HCT116 (cell line): ENCODE measurements at regions not wholly inside any gene's neighbourhood (a gene's known extent, or its start where the extent isn't known, plus 50 kb on each side); places are given as distances from the start of the nearest gene placed in this dataset.
"Not testable (repeated sequence)": the region's sequence is repeated elsewhere in the genome, so short reads cannot be mapped to it uniquely, and the experiment has no call there.

Source experiments
- ATAC-seq: fragments of 200-7000 bp; cut with Tn5 transposase; 2 replicates; pipeline ENCODE4 v1.9.1; 2020; ENCODE audit warnings: mild to moderate bottlenecking, moderate library complexity
- BruUV-seq: library from RNA; stranded (reverse); fragments of 400-500 nt; replicated peaks from 2 replicates; lab custom pipeline; 2021; lab: Mats Ljungman, UMichigan
- CTCF ChIA-PET: fragments of 300-600 bp; sonication (Branson Sonifier 250); formaldehyde crosslinking; loops from one replicate; lab custom pipeline; 2021; ENCODE audit warnings: antibody characterized with exemption; lab: Charles Lee
- POLR2A ChIA-PET: fragments of 300-600, 350-600 bp; sonication (Branson Sonifier 250); formaldehyde crosslinking; loops from one replicate; lab custom pipeline; 2021; ENCODE audit warnings: antibody characterized with exemption; lab: Charles Lee
- RAD21 ChIA-PET, 2 experiments: fragments of 300-600 bp; sonication (Branson Sonifier 250); formaldehyde crosslinking; loops; one replicate each; lab custom pipeline; 2023; ENCODE audit warnings: low total read pairs in 2 of 2; ENCODE audit not compliant: uncharacterized antibody in 2 of 2, unreplicated experiment in 2 of 2, low non-redundant PET in 1 of 2; lab: Charles Lee
- DNase-seq: peaks from one replicate; pipeline ENCODE4 v3.0.0-alpha.2; 2010; ENCODE audit warnings: low read depth, low spot score
- H2AFZ ChIP-seq: fragments of 200-600 bp; shearing (Covaris generic), sonication (generic); 2 replicates; pipeline ENCODE4 v1.6.1; 2017; ENCODE audit warnings: low read depth, mixed run types, mixed read lengths, antibody characterized with exemption, low read length; ENCODE audit not compliant: poor library complexity, severe bottlenecking
- H3K27ac ChIP-seq: 2 replicates; pipeline ENCODE4 v1.5.1; 2012; ENCODE audit warnings: low read depth, low read length
- H3K27me3 ChIP-seq: fragments of 200-600 bp; sonication (generic); 2 replicates; pipeline ENCODE4 v1.6.1; 2016; ENCODE audit warnings: mixed run types, low read length, mixed read lengths; ENCODE audit not compliant: insufficient read depth
- H3K36me3 ChIP-seq, 2 experiments: fragments of 200-500 bp in 1 of 2; fragments of 200-600 bp in 1 of 2; sonication (Bioruptor generic) in 1 of 2; sonication (generic) in 1 of 2; 2 replicates each; pipeline versions ENCODE4 v1.5.1 to v1.6.1; 2014 to 2016; ENCODE audit warnings: low read length in 2 of 2, inconsistent platforms in 1 of 2, mixed read lengths in 1 of 2, mixed run types in 1 of 2; ENCODE audit not compliant: insufficient read depth in 2 of 2, control insufficient read depth in 1 of 2
- H3K4me1 ChIP-seq, 2 experiments: fragments of 200-600 bp in 1 of 2; sonication (generic) in 1 of 2; 2 replicates each; pipeline versions ENCODE4 v1.5.1 to v1.6.1; 2012 to 2017; ENCODE audit warnings: low read length in 2 of 2, inconsistent platforms in 1 of 2, mild to moderate bottlenecking in 1 of 2, mixed read lengths in 1 of 2, mixed run types in 1 of 2, moderate library complexity in 1 of 2; ENCODE audit not compliant: insufficient read depth in 2 of 2, control insufficient read depth in 1 of 2
- H3K4me2 ChIP-seq: fragments of 200-600 bp; sonication (generic); 2 replicates; pipeline ENCODE4 v1.6.1; 2017; ENCODE audit warnings: mixed run types, low read length, mixed read lengths
- H3K4me3 ChIP-seq, 2 experiments: fragments of 200-600 bp in 1 of 2; sonication (generic) in 1 of 2; replicated peaks in 1 of 2; 2 replicates each; pipeline ENCODE4 v1.5.1; 2011 to 2016; ENCODE audit warnings: low read length in 2 of 2, control low read depth in 1 of 2, low read depth in 1 of 2, mild to moderate bottlenecking in 1 of 2, mixed read lengths in 1 of 2, mixed run types in 1 of 2
- H3K79me2 ChIP-seq: fragments of 200-600 bp; sonication (generic); 2 replicates; pipeline ENCODE4 v1.6.1; 2017; ENCODE audit warnings: mild to moderate bottlenecking, mixed run types, low read length, moderate library complexity, mixed read lengths; ENCODE audit not compliant: insufficient read depth
- H3K9ac ChIP-seq: fragments of 200-600 bp; sonication (generic); 2 replicates; pipeline ENCODE4 v1.6.1; 2016; ENCODE audit warnings: low read length, mixed read lengths
- H3K9me2 ChIP-seq: fragments of 200-600 bp; sonication (generic), shearing (Covaris generic); 2 replicates; pipeline ENCODE4 v1.6.1; 2017; ENCODE audit warnings: mixed run types, mild to moderate bottlenecking, moderate library complexity; ENCODE audit not compliant: insufficient read depth
- H3K9me3 ChIP-seq, 2 experiments: fragments of 200-500 bp in 1 of 2; fragments of 200-600 bp in 1 of 2; sonication (Bioruptor generic) in 1 of 2; sonication (generic) in 1 of 2; 2 replicates each; pipeline ENCODE4 v1.6.1; 2014 to 2017; ENCODE audit warnings: low read length in 2 of 2, mixed read lengths in 2 of 2, inconsistent platforms in 1 of 2, low read depth in 1 of 2, mild to moderate bottlenecking in 1 of 2, mixed run types in 1 of 2, moderate library complexity in 1 of 2; ENCODE audit not compliant: control insufficient read depth in 1 of 2, insufficient read depth in 1 of 2
- H4K20me1 ChIP-seq: fragments of 200-600 bp; sonication (generic), shearing (Covaris generic); 2 replicates; pipeline ENCODE4 v1.6.1; 2017; ENCODE audit warnings: mixed run types, mild to moderate bottlenecking, moderate library complexity; ENCODE audit not compliant: insufficient read depth
- CBX3 ChIP-seq: IDR thresholded peaks from 2 replicates; pipeline ENCODE4 v1.6.1; 2012; ENCODE audit warnings: low read depth
- CEBPB ChIP-seq: IDR thresholded peaks from 2 replicates; pipeline ENCODE4 v1.6.1; 2012; ENCODE audit warnings: low read depth
- FOSL1 ChIP-seq: IDR thresholded peaks from 2 replicates; pipeline ENCODE4 v1.6.1; 2012; ENCODE audit warnings: low read depth
- JUND ChIP-seq: IDR thresholded peaks from 2 replicates; pipeline ENCODE4 v1.6.1; 2012
- MAX ChIP-seq: IDR thresholded peaks from 2 replicates; pipeline ENCODE4 v1.6.1; 2012
- POLR2AphosphoS5 ChIP-seq: IDR thresholded peaks from 2 replicates; pipeline ENCODE4 v1.6.1; 2011; ENCODE audit warnings: mild to moderate bottlenecking, low read depth, low read length, moderate library complexity
- SP1 ChIP-seq: IDR thresholded peaks from 2 replicates; pipeline ENCODE4 v1.6.1; 2012; ENCODE audit warnings: low read depth
- TCF7L2 ChIP-seq: IDR thresholded peaks from 2 replicates; pipeline ENCODE4 v1.7.0; 2011; ENCODE audit warnings: borderline replicate concordance, inconsistent platforms; ENCODE audit not compliant: insufficient read depth, insufficient read length; ENCODE audit errors: extremely low read depth
- YY1 ChIP-seq: IDR thresholded peaks from 2 replicates; pipeline ENCODE4 v1.6.1; 2011; ENCODE audit warnings: low read length, low read depth, moderate library complexity, mild to moderate bottlenecking; ENCODE audit not compliant: insufficient replicate concordance; ENCODE audit errors: extremely low read depth
- intact Hi-C: fragments of 100-400 bp; cut with micrococcal nuclease; formaldehyde crosslinking; loops from 2 replicates; pipeline ENCODE4 v1.10.0; 2022

DNA sequence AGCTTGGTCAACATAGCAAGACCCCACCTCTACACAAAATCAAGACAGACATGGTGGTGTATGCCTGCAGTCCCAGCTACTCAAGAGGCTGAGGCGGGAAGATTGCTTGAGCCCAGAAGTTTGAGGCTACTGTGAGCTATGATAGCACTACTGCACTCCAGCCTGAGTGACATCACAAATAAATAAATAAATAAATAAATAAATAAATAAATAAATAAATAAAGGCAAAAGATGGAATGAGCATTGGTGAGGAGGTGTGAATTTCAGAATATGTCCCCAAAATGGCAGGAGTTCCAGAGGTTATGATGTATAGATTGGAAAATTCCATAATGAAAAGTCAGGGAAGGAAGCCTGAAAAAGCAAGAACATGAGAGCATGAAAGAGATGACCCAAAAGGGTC is 249.9 kb downstream of the MEX3B start:
- RAD21 ChIA-PET, result no interaction called here
- H4K20me1 ChIP-seq, result no peaks in the 10 kb centered on the region
- H3K27ac ChIP-seq, result no peak overlapping the region
- no peaks in the 10 kb centered on the region for H3K4me1 ChIP-seq
- CTCF ChIA-PET, result no interaction called here
- no peaks in the 10 kb centered on the region for H3K9me3 ChIP-seq
- POLR2A ChIA-PET, result no interaction called here
- no peak overlapping the region for H2AFZ ChIP-seq
- BruUV-seq, result no TSS peak
- no peak overlapping the region for H3K4me3 ChIP-seq
- no peaks in the 10 kb centered on the region for H3K79me2 ChIP-seq
- intact Hi-C loops, result no loop called here
- ATAC-seq, result no peak
- H3K27me3 ChIP-seq, result peaks cover 25% of the 10 kb centered on the region; the same call in 1 of the 2 replicates
- TF ChIP-seq POLR2AphosphoS5 (no peak), TCF7L2 (no peak), CEBPB (no peak), SP1 (no peak)
- TF ChIP-seq, all 23 proteins: peak for 0
- no peak overlapping the region for H3K9ac ChIP-seq
- H3K36me3 ChIP-seq, result no peaks in the 10 kb centered on the region
- DNase-seq, result no peak
- H3K9me2 ChIP-seq, result no peaks in the 10 kb centered on the region
- no peak overlapping the region for H3K4me2 ChIP-seq

- H3K4me1 ChIP-seq, result no peaks in the 10 kb centered on the region
- DNase-seq (no peak), ATAC-seq (no peak)
- no peaks in the 10 kb centered on the region for H3K9me2 ChIP-seq
- H3K27ac ChIP-seq, result no peak overlapping the region
- no peak overlapping the region for H3K4me2 ChIP-seq
- H3K27me3 ChIP-seq, result peaks cover 28% of the 10 kb centered on the region; the same call in 1 of the 2 replicates
- intact Hi-C loops, result no loop called here
- ChIA-PET POLR2A (no interaction called here), CTCF (no interaction called here), RAD21 (no interaction called here)
- H3K79me2 ChIP-seq, result no peaks in the 10 kb centered on the region
- no peaks in the 10 kb centered on the region for H3K36me3 ChIP-seq
- no peaks in the 10 kb centered on the region for H4K20me1 ChIP-seq
- no peaks in the 10 kb centered on the region for H3K9me3 ChIP-seq
- no TSS peak for BruUV-seq
- TF ChIP-seq MAX (no peak), YY1 (no peak), POLR2AphosphoS5 (no peak), JUND (no peak), FOSL1 (no peak), CBX3 (no peak)
- TF ChIP-seq, all 23 proteins: peak for 0
- Histone ChIP-seq H3K4me3 (no peak overlapping the region), H2AFZ (no peak overlapping the region), H3K9ac (no peak overlapping the region)
These were observed 253.2 kb downstream of the MEX3B start for GRCh38 chr15:81792646-81793045.

- DNase-seq, ATAC-seq, H3K4me3 ChIP-seq, H3K79me2 ChIP-seq, intact Hi-C loops, H3K4me1 ChIP-seq, H3K9me2 ChIP-seq, H3K27ac ChIP-seq, CTCF ChIA-PET, H3K36me3 ChIP-seq, POLR2A ChIA-PET, H3K9ac ChIP-seq, BruUV-seq, H4K20me1 ChIP-seq, H2AFZ ChIP-seq, H3K4me2 ChIP-seq, H3K9me3 ChIP-seq, RAD21 ChIA-PET: not testable (repeated sequence)
- H3K27me3 ChIP-seq, result peaks cover 36% of the 10 kb centered on the region; the same call in 1 of the 2 replicates
These were observed 254.5 kb downstream of the MEX3B start for GRCh38 chr15:81791322-81791721.
